IMR-90 (cell line): ENCODE measurements at regions not wholly inside any gene's neighbourhood (a gene's known extent, or its start where the extent isn't known, plus 50 kb on each side); places are given as distances from the start of the nearest gene placed in this dataset.

Experiments
- BHLHE40 ChIP-seq: fragments of 150-350 bp; IDR thresholded peaks from 2 replicates; pipeline ENCODE4 v1.6.1; 2016; ENCODE audit warnings: mild to moderate bottlenecking, low read depth, low read length
- CEBPB ChIP-seq: IDR thresholded peaks from 2 replicates; pipeline ENCODE4 v1.6.1; 2012; ENCODE audit warnings: low read depth, low read length, improper control_type of control experiment
- CHD1 ChIP-seq: IDR thresholded peaks from 2 replicates; pipeline ENCODE4 v1.6.1; 2012; ENCODE audit warnings: low read depth, low read length, improper control_type of control experiment
- FOS ChIP-seq: fragments of 150-350 bp; IDR thresholded peaks from 2 replicates; pipeline ENCODE4 v1.6.1; 2016; ENCODE audit warnings: low read depth, low read length
- MAFK ChIP-seq: IDR thresholded peaks from 2 replicates; pipeline ENCODE4 v1.6.1; 2012; ENCODE audit warnings: low read depth, low read length, improper control_type of control experiment
- MXI1 ChIP-seq: IDR thresholded peaks from 2 replicates; pipeline ENCODE4 v1.6.1; 2012; ENCODE audit warnings: low read depth, mild to moderate bottlenecking, low read length, moderate library complexity, borderline replicate concordance
- POLR2A ChIP-seq: IDR thresholded peaks from 2 replicates; pipeline ENCODE4 v1.6.1; 2012; ENCODE audit warnings: mild to moderate bottlenecking, low read depth, low read length
- TF ChIP-seq, protein P1 (sequence below): conservative IDR thresholded peaks from 2 replicates; pipeline ENCODE4 v1.5.1; 2012; ENCODE audit warnings: mild to moderate bottlenecking, low read depth, low read length, improper control_type of control experiment
- TF ChIP-seq, protein P2 (sequence below): fragments of 150-350 bp; IDR thresholded peaks from 2 replicates; pipeline ENCODE4 v1.6.1; 2017; ENCODE audit warnings: mild to moderate bottlenecking, antibody characterized with exemption, low read length, low read depth

DNA sequence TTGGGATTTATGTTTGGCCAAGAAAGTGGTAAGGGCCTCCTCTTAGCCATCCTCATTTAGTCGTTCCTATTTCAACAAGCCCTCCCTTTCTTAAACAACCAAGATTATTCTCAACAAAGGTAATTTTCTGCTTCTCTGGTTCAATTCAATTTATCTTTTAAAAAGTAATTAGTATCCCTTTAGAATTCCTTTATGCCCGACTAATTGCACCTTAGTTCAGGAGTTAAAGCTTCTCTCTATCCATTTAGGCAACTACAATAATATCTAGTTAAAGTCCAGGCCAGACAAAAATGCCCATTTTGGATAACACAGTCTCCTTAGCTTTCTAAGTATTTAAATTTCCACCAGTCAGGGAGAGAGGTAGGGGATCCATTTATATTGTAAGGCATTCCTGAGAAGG is 136.7 kb upstream of the MAGI3 start:
- TF ChIP-seq MAFK = no peak
- TF ChIP-seq, protein P1, sequence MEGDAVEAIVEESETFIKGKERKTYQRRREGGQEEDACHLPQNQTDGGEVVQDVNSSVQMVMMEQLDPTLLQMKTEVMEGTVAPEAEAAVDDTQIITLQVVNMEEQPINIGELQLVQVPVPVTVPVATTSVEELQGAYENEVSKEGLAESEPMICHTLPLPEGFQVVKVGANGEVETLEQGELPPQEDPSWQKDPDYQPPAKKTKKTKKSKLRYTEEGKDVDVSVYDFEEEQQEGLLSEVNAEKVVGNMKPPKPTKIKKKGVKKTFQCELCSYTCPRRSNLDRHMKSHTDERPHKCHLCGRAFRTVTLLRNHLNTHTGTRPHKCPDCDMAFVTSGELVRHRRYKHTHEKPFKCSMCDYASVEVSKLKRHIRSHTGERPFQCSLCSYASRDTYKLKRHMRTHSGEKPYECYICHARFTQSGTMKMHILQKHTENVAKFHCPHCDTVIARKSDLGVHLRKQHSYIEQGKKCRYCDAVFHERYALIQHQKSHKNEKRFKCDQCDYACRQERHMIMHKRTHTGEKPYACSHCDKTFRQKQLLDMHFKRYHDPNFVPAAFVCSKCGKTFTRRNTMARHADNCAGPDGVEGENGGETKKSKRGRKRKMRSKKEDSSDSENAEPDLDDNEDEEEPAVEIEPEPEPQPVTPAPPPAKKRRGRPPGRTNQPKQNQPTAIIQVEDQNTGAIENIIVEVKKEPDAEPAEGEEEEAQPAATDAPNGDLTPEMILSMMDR = no peak
- TF ChIP-seq POLR2A = no peak
- TF ChIP-seq CEBPB = no peak
- TF ChIP-seq MXI1 = no peak
- TF ChIP-seq BHLHE40 = no peak
- TF ChIP-seq, protein P2, sequence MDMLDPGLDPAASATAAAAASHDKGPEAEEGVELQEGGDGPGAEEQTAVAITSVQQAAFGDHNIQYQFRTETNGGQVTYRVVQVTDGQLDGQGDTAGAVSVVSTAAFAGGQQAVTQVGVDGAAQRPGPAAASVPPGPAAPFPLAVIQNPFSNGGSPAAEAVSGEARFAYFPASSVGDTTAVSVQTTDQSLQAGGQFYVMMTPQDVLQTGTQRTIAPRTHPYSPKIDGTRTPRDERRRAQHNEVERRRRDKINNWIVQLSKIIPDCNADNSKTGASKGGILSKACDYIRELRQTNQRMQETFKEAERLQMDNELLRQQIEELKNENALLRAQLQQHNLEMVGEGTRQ = no peak
- TF ChIP-seq CHD1 = no peak
- TF ChIP-seq FOS = no peak
